HEK293 (cell line): ENCODE measurements at regions not wholly inside any gene's neighbourhood (a gene's known extent, or its start where the extent isn't known, plus 50 kb on each side); places are given as distances from the start of the nearest gene placed in this dataset.

Source experiments
- SP3 ChIP-seq: fragments of 450-650 bp; formaldehyde crosslinking; IDR thresholded peaks from 2 replicates; pipeline ENCODE4 v1.5.1; 2016; ENCODE audit warnings: missing biosample characterization, missing genetic modification characterization
- ZBTB7A ChIP-seq: fragments of 450-650 bp; formaldehyde crosslinking; IDR thresholded peaks from 2 replicates; pipeline ENCODE4 v1.5.1; 2016; ENCODE audit warnings: low read depth, missing biosample characterization, missing genetic modification characterization
- ZNF121 ChIP-seq: fragments of 450-650 bp; formaldehyde crosslinking; IDR thresholded peaks from 2 replicates; pipeline ENCODE4 v1.5.1; 2016; ENCODE audit warnings: missing biosample characterization, missing genetic modification characterization
- ZNF423 ChIP-seq: fragments of 450-650 bp; formaldehyde crosslinking; IDR thresholded peaks from 2 replicates; pipeline ENCODE4 v1.5.1; 2016; ENCODE audit warnings: missing biosample characterization, missing genetic modification characterization
- ZNF548 ChIP-seq: fragments of 450-650 bp; formaldehyde crosslinking; IDR thresholded peaks from 2 replicates; pipeline ENCODE4 v1.5.1; 2016; ENCODE audit warnings: missing biosample characterization, missing genetic modification characterization
- ZNF610 ChIP-seq: fragments of 450-650 bp; formaldehyde crosslinking; IDR thresholded peaks from 2 replicates; pipeline ENCODE4 v1.5.1; 2016; ENCODE audit warnings: missing biosample characterization, missing genetic modification characterization, borderline replicate concordance
- TF ChIP-seq, protein P1 (sequence below): fragments of 450-650 bp; formaldehyde crosslinking; IDR thresholded peaks from 2 replicates; pipeline ENCODE4 v1.5.1; 2017; ENCODE audit warnings: missing biosample characterization, missing genetic modification characterization
- TF ChIP-seq, protein P2 (sequence below): fragments of 450-650 bp; formaldehyde crosslinking; IDR thresholded peaks from 2 replicates; pipeline ENCODE4 v1.5.1; 2016; ENCODE audit warnings: missing biosample characterization, missing genetic modification characterization
- TF ChIP-seq, protein P3 (sequence below): fragments of 450-650 bp; formaldehyde crosslinking; IDR thresholded peaks from 2 replicates; pipeline ENCODE4 v1.5.1; 2016; ENCODE audit warnings: missing biosample characterization, missing genetic modification characterization, low read depth
- TF ChIP-seq, protein P4 (sequence below): fragments of 450-650 bp; formaldehyde crosslinking; conservative IDR thresholded peaks from 2 replicates; pipeline ENCODE4 v1.5.1; 2016; ENCODE audit warnings: low read depth, missing biosample characterization, missing genetic modification characterization
- TF ChIP-seq, protein P5 (sequence below): fragments of 450-650 bp; formaldehyde crosslinking; IDR thresholded peaks from 2 replicates; pipeline ENCODE4 v1.5.1; 2016; ENCODE audit warnings: missing biosample characterization, missing genetic modification characterization

DNA sequence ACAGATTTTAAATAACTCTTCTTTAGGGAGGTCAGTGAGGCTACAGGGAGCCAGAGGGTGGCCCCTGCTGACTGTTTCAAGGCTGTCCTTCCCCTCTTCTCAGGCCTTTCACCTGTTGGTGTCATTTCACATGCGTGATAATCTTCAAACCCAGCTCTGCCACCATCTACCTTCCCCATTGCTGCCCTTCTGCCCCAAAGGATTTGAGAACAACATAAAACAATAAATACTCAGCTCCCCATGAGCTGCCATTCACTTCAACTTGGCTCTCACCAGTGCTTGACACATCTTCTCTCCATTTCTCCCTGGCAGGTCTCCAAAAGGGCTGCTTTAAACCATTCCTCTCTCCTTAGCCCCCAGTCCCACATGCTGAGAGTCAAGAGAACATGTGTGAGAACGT lies 75.5 kb upstream of the PALM2AKAP2 start:
- TF ChIP-seq, protein P1, sequence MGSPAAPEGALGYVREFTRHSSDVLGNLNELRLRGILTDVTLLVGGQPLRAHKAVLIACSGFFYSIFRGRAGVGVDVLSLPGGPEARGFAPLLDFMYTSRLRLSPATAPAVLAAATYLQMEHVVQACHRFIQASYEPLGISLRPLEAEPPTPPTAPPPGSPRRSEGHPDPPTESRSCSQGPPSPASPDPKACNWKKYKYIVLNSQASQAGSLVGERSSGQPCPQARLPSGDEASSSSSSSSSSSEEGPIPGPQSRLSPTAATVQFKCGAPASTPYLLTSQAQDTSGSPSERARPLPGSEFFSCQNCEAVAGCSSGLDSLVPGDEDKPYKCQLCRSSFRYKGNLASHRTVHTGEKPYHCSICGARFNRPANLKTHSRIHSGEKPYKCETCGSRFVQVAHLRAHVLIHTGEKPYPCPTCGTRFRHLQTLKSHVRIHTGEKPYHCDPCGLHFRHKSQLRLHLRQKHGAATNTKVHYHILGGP (tag by site-specific recombination), result no peak
- TF ChIP-seq ZNF423 (tag by site-specific recombination) (no peak), ZNF121 (tag by site-specific recombination) (no peak), SP3 (tag by site-specific recombination) (no peak), ZBTB7A (no peak), ZNF548 (tag by site-specific recombination) (no peak), ZNF610 (tag by site-specific recombination) (no peak)
- TF ChIP-seq, protein P2, sequence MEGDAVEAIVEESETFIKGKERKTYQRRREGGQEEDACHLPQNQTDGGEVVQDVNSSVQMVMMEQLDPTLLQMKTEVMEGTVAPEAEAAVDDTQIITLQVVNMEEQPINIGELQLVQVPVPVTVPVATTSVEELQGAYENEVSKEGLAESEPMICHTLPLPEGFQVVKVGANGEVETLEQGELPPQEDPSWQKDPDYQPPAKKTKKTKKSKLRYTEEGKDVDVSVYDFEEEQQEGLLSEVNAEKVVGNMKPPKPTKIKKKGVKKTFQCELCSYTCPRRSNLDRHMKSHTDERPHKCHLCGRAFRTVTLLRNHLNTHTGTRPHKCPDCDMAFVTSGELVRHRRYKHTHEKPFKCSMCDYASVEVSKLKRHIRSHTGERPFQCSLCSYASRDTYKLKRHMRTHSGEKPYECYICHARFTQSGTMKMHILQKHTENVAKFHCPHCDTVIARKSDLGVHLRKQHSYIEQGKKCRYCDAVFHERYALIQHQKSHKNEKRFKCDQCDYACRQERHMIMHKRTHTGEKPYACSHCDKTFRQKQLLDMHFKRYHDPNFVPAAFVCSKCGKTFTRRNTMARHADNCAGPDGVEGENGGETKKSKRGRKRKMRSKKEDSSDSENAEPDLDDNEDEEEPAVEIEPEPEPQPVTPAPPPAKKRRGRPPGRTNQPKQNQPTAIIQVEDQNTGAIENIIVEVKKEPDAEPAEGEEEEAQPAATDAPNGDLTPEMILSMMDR (tag by site-specific recombination), result no peak
- TF ChIP-seq, protein P3, sequence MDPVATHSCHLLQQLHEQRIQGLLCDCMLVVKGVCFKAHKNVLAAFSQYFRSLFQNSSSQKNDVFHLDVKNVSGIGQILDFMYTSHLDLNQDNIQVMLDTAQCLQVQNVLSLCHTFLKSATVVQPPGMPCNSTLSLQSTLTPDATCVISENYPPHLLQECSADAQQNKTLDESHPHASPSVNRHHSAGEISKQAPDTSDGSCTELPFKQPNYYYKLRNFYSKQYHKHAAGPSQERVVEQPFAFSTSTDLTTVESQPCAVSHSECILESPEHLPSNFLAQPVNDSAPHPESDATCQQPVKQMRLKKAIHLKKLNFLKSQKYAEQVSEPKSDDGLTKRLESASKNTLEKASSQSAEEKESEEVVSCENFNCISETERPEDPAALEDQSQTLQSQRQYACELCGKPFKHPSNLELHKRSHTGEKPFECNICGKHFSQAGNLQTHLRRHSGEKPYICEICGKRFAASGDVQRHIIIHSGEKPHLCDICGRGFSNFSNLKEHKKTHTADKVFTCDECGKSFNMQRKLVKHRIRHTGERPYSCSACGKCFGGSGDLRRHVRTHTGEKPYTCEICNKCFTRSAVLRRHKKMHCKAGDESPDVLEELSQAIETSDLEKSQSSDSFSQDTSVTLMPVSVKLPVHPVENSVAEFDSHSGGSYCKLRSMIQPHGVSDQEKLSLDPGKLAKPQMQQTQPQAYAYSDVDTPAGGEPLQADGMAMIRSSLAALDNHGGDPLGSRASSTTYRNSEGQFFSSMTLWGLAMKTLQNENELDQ, result no peak
- TF ChIP-seq, protein P4, sequence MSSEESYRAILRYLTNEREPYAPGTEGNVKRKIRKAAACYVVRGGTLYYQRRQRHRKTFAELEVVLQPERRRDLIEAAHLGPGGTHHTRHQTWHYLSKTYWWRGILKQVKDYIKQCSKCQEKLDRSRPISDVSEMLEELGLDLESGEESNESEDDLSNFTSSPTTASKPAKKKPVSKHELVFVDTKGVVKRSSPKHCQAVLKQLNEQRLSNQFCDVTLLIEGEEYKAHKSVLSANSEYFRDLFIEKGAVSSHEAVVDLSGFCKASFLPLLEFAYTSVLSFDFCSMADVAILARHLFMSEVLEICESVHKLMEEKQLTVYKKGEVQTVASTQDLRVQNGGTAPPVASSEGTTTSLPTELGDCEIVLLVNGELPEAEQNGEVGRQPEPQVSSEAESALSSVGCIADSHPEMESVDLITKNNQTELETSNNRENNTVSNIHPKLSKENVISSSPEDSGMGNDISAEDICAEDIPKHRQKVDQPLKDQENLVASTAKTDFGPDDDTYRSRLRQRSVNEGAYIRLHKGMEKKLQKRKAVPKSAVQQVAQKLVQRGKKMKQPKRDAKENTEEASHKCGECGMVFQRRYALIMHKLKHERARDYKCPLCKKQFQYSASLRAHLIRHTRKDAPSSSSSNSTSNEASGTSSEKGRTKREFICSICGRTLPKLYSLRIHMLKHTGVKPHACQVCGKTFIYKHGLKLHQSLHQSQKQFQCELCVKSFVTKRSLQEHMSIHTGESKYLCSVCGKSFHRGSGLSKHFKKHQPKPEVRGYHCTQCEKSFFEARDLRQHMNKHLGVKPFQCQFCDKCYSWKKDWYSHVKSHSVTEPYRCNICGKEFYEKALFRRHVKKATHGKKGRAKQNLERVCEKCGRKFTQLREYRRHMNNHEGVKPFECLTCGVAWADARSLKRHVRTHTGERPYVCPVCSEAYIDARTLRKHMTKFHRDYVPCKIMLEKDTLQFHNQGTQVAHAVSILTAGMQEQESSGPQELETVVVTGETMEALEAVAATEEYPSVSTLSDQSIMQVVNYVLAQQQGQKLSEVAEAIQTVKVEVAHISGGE (tag by site-specific recombination), result no peak
- TF ChIP-seq, protein P5, sequence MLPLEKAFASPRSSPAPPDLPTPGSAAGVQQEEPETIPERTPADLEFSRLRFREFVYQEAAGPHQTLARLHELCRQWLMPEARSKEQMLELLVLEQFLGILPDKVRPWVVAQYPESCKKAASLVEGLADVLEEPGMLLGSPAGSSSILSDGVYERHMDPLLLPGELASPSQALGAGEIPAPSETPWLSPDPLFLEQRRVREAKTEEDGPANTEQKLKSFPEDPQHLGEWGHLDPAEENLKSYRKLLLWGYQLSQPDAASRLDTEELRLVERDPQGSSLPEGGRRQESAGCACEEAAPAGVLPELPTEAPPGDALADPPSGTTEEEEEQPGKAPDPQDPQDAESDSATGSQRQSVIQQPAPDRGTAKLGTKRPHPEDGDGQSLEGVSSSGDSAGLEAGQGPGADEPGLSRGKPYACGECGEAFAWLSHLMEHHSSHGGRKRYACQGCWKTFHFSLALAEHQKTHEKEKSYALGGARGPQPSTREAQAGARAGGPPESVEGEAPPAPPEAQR (tag by site-specific recombination), result no peak
